BJ (cell line): ENCODE measurements at regions not wholly inside any gene's neighbourhood (a gene's known extent, or its start where the extent isn't known, plus 50 kb on each side); places are given as distances from the start of the nearest gene placed in this dataset.
"Not testable (repeated sequence)": the region's sequence is repeated elsewhere in the genome, so short reads cannot be mapped to it uniquely, and the experiment has no call there.

Experiments
- CTCF ChIA-PET: fragments of 350-600 bp; formaldehyde crosslinking; extraction: SDS; loops from one replicate; lab custom pipeline; 2021; ENCODE audit warnings: antibody characterized with exemption, inconsistent platforms; lab: Yijun Ruan, JAX
- POLR2A ChIA-PET: fragments of 300-600 bp; sonication (Branson Sonifier 250); formaldehyde crosslinking; extraction: SDS; loops from one replicate; lab custom pipeline; 2021; ENCODE audit warnings: antibody characterized with exemption; lab: Charles Lee
- DNase-seq: peaks from one replicate; pipeline ENCODE4 v3.0.0-alpha.2; 2011; ENCODE audit warnings: low read depth
- H3K27me3 ChIP-seq: 2 replicates; pipeline ENCODE4 v1.6.0; 2011; ENCODE audit warnings: low read length; ENCODE audit not compliant: control insufficient read depth, insufficient read depth
- H3K36me3 ChIP-seq: 2 replicates; pipeline ENCODE4 v1.5.1; 2011; ENCODE audit warnings: low read length; ENCODE audit not compliant: control insufficient read depth, insufficient read depth
- H3K4me3 ChIP-seq: 2 replicates; pipeline ENCODE4 v1.5.1; 2011; ENCODE audit warnings: low read depth, mild to moderate bottlenecking, control low read depth, low read length
- CTCF ChIP-seq: IDR thresholded peaks from 2 replicates; pipeline ENCODE4 v1.5.1; 2011; ENCODE audit warnings: low read depth, mild to moderate bottlenecking, control low read depth, inconsistent platforms, low read length, moderate library complexity; ENCODE audit not compliant: insufficient read depth

GRCh38 chr4:84110040-84110439 is 389.1 kb downstream of the NKX6-1 start:
- CTCF ChIA-PET = no interaction called here
- DNase-seq = no peak
- H3K27me3 ChIP-seq = no peaks in the 10 kb centered on the region; the same call in 1 of the 2 replicates
- H3K36me3 ChIP-seq = no peaks in the 10 kb centered on the region
- POLR2A ChIA-PET = no interaction called here
- no peak for TF ChIP-seq CTCF
- H3K4me3 ChIP-seq = no peak overlapping the region

- H3K27me3 ChIP-seq, H3K4me3 ChIP-seq, DNase-seq, CTCF ChIA-PET, POLR2A ChIA-PET, H3K36me3 ChIP-seq: not testable (repeated sequence)
Observed at GRCh38 chr4:84101653-84102625, 397.2 kb downstream of the NKX6-1 start.

GRCh38 chr4:84100071-84100470 is 399.0 kb downstream of the NKX6-1 start:
- no peak for DNase-seq
- H3K36me3 ChIP-seq = no peaks in the 10 kb centered on the region
- ChIA-PET CTCF (no interaction called here), POLR2A (no interaction called here)
- no peaks in the 10 kb centered on the region for H3K27me3 ChIP-seq
- no peak overlapping the region for H3K4me3 ChIP-seq
- TF ChIP-seq CTCF = no peak

GRCh38 chr4:84099599-84099998 is 399.5 kb downstream of the NKX6-1 start:
- Histone ChIP-seq H3K27me3 (no peaks in the 10 kb centered on the region), H3K36me3 (no peaks in the 10 kb centered on the region), H3K4me3 (no peak overlapping the region)
- ChIA-PET CTCF (no interaction called here), POLR2A (no interaction called here)
- no peak for TF ChIP-seq CTCF
- no peak for DNase-seq

- H3K4me3 ChIP-seq = no peak overlapping the region
- no peaks in the 10 kb centered on the region; the same call in 1 of the 2 replicates for H3K27me3 ChIP-seq
- H3K36me3 ChIP-seq = no peaks in the 10 kb centered on the region
- DNase-seq = no peak
- no peak for TF ChIP-seq CTCF
- CTCF ChIA-PET = no interaction called here
- POLR2A ChIA-PET = no interaction called here
Observed at GRCh38 chr4:84091266-84091665, 407.8 kb downstream of the NKX6-1 start.
